Mucosa of gallbladder (tissue), 1 donor: ENCODE measurements at regions not wholly inside any gene's neighbourhood (a gene's known extent, or its start where the extent isn't known, plus 50 kb on each side); places are given as distances from the start of the nearest gene placed in this dataset.

ENCODE experiments used
- DNase-seq: peaks from one replicate; pipeline ENCODE4 v3.0.0-alpha.2; 2020; ENCODE audit warnings: low spot score
- donor health status: DM: no; HTN: no; CAD: no.

- no peak for DNase-seq
Measured at GRCh38 chr18:43642727-43643330, 365.5 kb upstream of the SYT4 start.

DNA sequence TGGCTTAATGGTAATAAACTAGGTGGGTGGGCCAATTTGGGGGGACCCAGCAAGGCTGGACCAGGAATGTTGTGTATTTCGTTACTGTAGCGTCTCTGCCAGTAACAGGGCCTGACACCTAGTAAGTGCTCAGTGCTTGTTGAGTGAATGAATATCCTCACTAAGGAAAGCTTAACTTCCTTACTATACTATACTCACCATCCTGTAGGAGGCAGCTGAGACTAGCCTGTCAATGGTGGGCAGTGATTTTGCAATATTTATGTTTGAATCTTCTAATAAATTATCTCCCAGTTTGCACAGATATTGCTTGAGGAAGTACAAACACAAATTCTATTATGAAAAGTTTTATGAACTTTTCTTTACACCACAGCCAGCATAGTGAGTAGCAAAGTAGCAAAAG is 370.7 kb upstream of the SYT4 start:
- DNase-seq: no peak

- DNase-seq: no peak
Measured at GRCh38 chr18:43649649-43650357, 372.5 kb upstream of the SYT4 start.

DNA sequence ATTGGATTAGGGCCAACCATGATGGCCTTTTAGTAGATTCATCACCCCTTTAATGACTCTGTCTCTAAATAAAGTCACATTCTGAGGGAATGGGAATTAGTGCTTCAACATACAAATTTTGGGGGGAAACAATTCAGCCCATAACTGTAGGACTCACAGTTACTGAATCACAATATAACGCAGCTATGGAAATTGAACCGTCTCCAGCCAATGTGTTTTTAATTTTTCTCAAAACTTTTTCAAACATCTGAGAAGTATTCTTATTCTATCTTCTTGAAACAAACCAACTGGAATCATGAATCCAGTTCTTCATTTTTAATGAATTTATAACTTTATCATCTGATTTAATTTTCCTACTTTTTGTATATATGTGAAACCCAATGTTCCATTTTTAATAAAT is 373.1 kb upstream of the SYT4 start:
- no peak for DNase-seq

DNA sequence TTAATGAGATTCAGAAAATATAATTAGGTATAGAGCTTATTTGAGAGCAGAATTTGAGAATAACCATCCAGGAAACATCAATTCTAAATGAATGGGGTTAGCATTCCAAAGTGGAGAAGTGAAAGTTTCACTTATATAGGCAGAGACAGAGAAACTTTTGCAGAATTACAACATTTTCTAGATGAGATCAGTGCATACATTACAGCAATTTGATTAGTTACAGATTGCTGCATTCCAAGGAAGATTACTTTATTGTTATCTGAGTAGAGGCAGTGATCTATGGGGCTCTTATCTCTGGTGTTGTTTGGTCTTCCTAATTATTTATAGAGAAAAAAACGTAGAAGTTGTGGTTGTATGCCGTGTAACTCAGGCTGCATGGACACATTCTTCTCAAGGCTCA is 373.8 kb upstream of the SYT4 start:
- no peak for DNase-seq

- DNase-seq: no peak
Measured at GRCh38 chr18:43656547-43656946, 379.3 kb upstream of the SYT4 start.

DNA sequence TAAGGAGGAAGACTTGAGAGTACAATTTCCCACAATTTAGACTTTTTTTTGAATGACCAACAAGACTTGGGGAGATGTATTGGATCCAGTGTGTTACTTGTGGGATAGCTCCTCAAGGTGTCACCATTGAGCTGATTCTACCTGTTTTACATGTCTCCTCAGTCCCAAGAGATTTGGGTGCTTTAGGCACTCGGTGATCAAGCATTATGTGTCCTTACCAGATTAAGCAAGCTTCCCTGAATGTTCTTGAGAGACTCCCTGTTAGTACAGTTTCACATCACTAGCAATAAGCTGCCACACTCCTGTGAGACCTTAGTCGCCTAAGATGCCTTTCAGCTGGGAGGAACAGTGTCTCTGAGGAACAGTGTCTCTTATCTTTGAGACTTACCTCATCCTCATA is 384.3 kb upstream of the SYT4 start:
- peak; percentile 11 for DNase-seq

DNA sequence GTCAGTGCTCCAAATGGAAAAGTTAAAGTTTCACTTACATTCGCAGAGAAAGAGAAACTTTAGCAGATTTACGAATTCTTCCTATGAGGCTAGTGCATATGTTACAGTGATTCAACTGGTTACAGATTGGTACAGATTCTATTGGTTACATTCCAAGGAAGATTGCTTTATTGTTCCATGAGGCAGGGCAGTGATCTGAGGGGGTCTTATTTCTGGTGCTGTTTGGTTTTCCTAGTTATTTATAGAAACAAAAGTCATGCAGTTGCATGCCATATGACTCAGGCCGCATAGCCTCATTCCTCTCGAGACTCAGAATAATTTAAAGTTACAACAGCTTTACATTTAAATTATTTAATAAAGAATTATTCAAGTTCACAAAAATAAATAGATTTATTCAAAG is 385.4 kb upstream of the SYT4 start:
- no peak for DNase-seq

- no peak for DNase-seq
Measured at GRCh38 chr18:43663159-43663558, 385.9 kb upstream of the SYT4 start.

- no peak for DNase-seq
Measured at GRCh38 chr18:43664487-43665008, 387.3 kb upstream of the SYT4 start.

DNA sequence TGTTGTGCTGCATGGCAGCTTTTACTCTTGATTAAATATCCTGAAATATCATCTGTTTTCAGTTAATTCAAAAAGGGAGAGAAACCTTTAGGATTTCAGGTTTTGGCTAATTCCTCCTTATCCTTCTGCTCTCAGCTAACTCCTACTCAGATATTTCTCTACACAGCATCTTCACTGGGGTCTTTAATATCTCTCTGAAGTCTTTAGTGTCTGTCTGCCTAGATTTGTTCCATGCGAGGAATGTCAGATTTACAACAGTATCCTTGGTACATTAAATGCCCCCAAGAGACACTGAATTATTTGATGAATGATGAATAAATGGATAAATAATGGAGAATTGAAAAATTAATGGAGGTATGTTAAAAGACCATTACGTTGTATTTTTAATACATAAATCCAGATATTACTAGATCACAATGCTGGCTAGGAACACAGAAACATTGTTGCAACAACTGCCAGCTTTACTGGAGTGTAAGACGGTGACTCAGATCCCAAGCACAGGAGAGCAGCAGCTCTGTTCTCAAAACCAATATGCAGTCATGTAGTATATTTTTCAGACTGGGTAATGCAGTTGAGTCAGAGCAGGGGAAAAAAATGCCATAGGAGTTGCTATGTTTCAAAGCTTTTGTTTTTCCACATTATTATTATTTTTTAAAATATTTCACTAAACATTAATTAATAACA is 388.0 kb upstream of the SYT4 start:
- DNase-seq: no peak

- DNase-seq: no peak
Measured at GRCh38 chr18:43668866-43669265, 391.6 kb upstream of the SYT4 start.

DNA sequence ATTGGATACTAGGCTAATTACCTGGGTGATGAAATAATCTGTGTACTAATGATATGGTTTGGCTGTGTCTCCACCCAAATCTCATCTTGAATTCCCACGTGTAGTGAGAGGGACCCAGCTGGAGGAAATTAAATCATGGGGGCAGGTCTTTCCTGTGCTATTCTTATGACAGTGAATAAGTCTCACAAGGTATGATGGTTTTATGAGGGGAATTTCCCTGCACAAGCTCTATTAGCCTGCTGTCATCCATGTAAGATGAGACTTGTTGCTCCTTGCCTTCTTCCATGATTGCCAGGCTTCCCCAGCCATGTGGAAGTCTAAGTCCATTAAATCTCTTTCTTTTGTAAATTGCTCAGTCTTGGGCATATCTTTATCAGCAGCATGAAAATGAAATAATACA is 394.1 kb upstream of the SYT4 start:
- no peak for DNase-seq

GRCh38 chr18:43680096-43680495 is 402.8 kb upstream of the SYT4 start:
- DNase-seq: no peak

GRCh38 chr18:43681661-43682060 is 404.4 kb upstream of the SYT4 start:
- no peak for DNase-seq

DNA sequence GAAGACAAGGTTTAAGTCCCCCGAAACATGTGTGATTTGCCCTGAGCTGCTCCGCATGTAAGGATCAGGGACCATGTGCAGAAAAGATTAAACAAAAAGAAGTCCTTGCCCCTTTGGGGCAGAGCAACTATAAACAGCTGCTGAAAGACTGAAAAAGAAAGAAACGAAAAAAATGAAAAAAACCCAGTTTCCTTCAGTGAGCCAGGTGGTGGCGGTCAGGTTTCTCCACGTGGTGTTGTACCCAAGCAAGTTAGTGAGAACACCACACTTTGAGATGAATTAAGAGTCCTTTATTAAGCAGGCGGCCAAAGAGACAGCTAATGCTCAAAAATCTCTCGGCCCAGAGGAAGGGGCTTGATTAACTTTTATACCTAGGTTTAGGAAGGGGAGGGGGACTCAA is 404.9 kb upstream of the SYT4 start:
- no peak for DNase-seq

GRCh38 chr18:43686709-43687108 is 409.4 kb upstream of the SYT4 start:
- DNase-seq: no peak

DNA sequence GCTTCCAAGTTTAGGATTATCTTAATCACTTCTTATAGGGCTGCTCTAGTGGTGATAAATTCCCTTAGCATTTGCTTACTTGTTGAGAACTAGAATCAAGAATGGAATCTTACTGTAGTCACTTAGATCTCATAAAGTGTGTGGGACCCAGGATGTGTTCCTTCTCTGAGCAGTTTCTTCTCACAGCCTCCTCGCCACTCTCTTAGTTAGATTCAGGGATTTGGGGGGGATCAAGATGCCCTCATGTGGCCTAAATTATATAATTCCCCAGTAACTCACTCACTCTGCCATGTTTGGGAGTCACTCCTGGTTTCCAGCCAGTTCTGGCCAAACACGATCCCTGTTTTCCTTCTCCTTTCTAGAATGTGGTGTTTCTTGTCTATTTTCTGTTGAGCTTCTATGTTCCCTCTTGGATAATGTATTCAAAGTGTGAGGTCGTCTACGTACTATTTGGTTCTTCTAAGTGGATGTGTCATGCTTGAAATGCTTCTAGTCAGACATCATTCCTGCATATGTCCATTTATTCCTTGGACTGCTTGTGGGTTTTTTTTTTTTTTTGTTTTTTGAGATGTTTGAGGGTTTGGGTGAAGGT is 414.9 kb upstream of the SYT4 start:
- no peak for DNase-seq

DNA sequence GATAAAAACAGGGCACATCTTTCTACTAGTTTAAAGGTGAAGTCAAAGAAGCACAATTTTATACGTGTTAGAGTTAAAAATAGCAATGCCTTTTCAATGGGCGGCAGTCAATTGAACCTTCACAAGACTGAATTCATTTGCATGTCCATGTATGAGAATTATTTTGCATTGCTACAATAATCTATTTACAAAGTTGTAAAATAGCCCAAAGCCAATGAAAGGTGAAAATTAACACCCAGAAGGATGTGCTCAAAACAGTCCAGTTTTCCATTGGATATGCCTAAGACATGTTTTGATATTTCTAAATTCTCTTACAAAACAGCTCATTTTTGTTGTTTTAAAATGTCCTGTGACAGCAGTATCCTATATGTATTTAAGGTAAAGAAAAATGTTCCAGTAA is 425.1 kb upstream of the SYT4 start:
- DNase-seq: no peak

DNA sequence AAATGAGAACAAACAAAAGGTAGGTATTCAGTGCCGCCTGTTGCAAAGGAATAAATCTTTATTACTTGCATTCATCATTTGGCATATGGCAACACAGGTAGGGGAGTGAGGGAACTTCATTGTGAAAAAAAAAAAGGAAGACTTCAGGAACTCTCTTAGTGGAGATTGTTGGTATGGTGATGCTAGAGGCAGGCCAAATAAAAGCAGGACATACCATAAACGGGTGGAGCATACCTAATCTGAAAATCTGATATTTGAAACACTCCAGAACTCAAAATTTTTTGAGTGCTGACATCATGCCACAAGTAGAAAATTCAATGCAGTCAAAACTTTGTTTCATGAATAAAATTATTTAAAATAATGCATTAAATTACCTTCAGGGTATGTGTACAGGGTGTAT is 425.8 kb upstream of the SYT4 start:
- no peak for DNase-seq

GRCh38 chr18:43705850-43706249 is 428.6 kb upstream of the SYT4 start:
- DNase-seq: no peak

- DNase-seq: no peak
Measured at GRCh38 chr18:43710135-43710534, 432.8 kb upstream of the SYT4 start.
